SU-DHL-6 (cell line): ENCODE measurements at regions not wholly inside any gene's neighbourhood (a gene's known extent, or its start where the extent isn't known, plus 50 kb on each side); places are given as distances from the start of the nearest gene placed in this dataset.
A peak's percentile ranks its signal among the peaks of the same experiment; 100 is the strongest.

Experiments used
- H2AFZ ChIP-seq: fragments of 200-600 bp; sonication (generic); 2 replicates; pipeline ENCODE4 v1.6.1; 2014; ENCODE audit warnings: low read depth, mild to moderate bottlenecking, moderate library complexity, mixed read lengths, antibody characterized with exemption, low read length; ENCODE audit not compliant: severe bottlenecking
- H3F3A ChIP-seq: fragments of 200-600 bp; shearing (Covaris generic); 2 replicates; pipeline ENCODE4 v1.6.0; 2016; ENCODE audit warnings: antibody characterized with exemption, mild to moderate bottlenecking; ENCODE audit not compliant: insufficient read depth
- H3K27ac ChIP-seq: fragments of 200-600 bp; sonication (generic); 2 replicates; pipeline ENCODE4 v1.5.1; 2016; ENCODE audit warnings: low read depth, mild to moderate bottlenecking, low read length, moderate library complexity, mixed read lengths
- H3K27me3 ChIP-seq: fragments of 200-600 bp; sonication (generic), shearing (Covaris generic); 2 replicates; pipeline ENCODE4 v1.6.0; 2014; ENCODE audit warnings: mild to moderate bottlenecking, low read length
- H3K36me3 ChIP-seq: fragments of 200-600 bp; sonication (generic); 2 replicates; pipeline ENCODE4 v1.6.1; 2014; ENCODE audit warnings: mild to moderate bottlenecking, low read length, mixed read lengths
- H3K4me2 ChIP-seq: fragments of 300-600, 200-600 bp; shearing (Covaris generic), sonication (generic); 2 replicates; pipeline ENCODE4 v1.6.0; 2014; ENCODE audit warnings: low read length, low read depth, mild to moderate bottlenecking; ENCODE audit not compliant: poor library complexity, severe bottlenecking
- H3K4me3 ChIP-seq: fragments of 200-600 bp; sonication (generic); 2 replicates; pipeline ENCODE4 v1.5.1; 2014; ENCODE audit warnings: antibody characterized with exemption, low read length, mild to moderate bottlenecking, mixed read lengths; ENCODE audit not compliant: insufficient read depth, poor library complexity, severe bottlenecking
- H3K79me2 ChIP-seq: fragments of 200-600 bp; sonication (generic); 2 replicates; pipeline ENCODE4 v1.6.1; 2014; ENCODE audit warnings: mild to moderate bottlenecking, low read length, moderate library complexity; ENCODE audit not compliant: insufficient read depth
- H3K9ac ChIP-seq: fragments of 200-600 bp; sonication (generic); 2 replicates; pipeline ENCODE4 v1.7.0; 2014; ENCODE audit warnings: mild to moderate bottlenecking, low read length
- H3K9me2 ChIP-seq: fragments of 200-600 bp; sonication (generic); replicated peaks from 2 replicates; pipeline ENCODE4 v1.6.1; 2014; ENCODE audit warnings: low read length; ENCODE audit not compliant: insufficient read depth
- H3K9me3 ChIP-seq: fragments of 200-600 bp; sonication (generic); 2 replicates; pipeline ENCODE4 v1.6.1; 2014; ENCODE audit warnings: low read length, mixed read lengths; ENCODE audit not compliant: insufficient read depth
- H4K20me1 ChIP-seq: fragments of 200-600 bp; sonication (generic); 2 replicates; pipeline ENCODE4 v1.6.1; 2014; ENCODE audit warnings: low read depth, mild to moderate bottlenecking, antibody characterized with exemption, low read length, moderate library complexity, mixed read lengths
- CTCF ChIP-seq: fragments of 200-600 bp; sonication (generic); IDR thresholded peaks from one replicate; pipeline ENCODE4 v1.5.1; 2017; ENCODE audit warnings: antibody characterized with exemption, mild to moderate bottlenecking, low read length, moderate library complexity; ENCODE audit not compliant: insufficient read depth, poor library complexity, severe bottlenecking
- EZH2phosphoT487 ChIP-seq: fragments of 200-600 bp; sonication (generic), shearing (Covaris generic); conservative IDR thresholded peaks from 2 replicates; pipeline ENCODE4 v1.6.1; 2018; ENCODE audit warnings: mild to moderate bottlenecking, antibody characterized with exemption, low read length, moderate library complexity, mixed read lengths

GRCh38 chr10:21078410-21079329, 181.6 kb upstream of the NEBL start:
- H3K9ac ChIP-seq: no peak overlapping the region
- no peaks in the 10 kb centered on the region for H3K9me2 ChIP-seq
- no peak overlapping the region for H2AFZ ChIP-seq
- no peaks in the 10 kb centered on the region for H3K9me3 ChIP-seq
- H4K20me1 ChIP-seq: no peaks in the 10 kb centered on the region
- no peak overlapping the region for H3K4me2 ChIP-seq
- H3K4me3 ChIP-seq: no peak overlapping the region
- no peaks in the 10 kb centered on the region for H3K36me3 ChIP-seq
- H3K79me2 ChIP-seq: no peaks in the 10 kb centered on the region
- H3K27ac ChIP-seq: no peak overlapping the region
- H3F3A ChIP-seq: no peaks in the 10 kb centered on the region
- H3K27me3 ChIP-seq: no peaks in the 10 kb centered on the region
- TF ChIP-seq EZH2phosphoT487 (no peak), CTCF (peak; percentile 58)

- H3K27me3 ChIP-seq: no peaks in the 10 kb centered on the region
- H3K4me3 ChIP-seq: no peak overlapping the region
- H3K9me3 ChIP-seq: no peaks in the 10 kb centered on the region
- no peaks in the 10 kb centered on the region for H3K79me2 ChIP-seq
- H3F3A ChIP-seq: no peaks in the 10 kb centered on the region
- H3K4me2 ChIP-seq: no peak overlapping the region
- no peak overlapping the region for H2AFZ ChIP-seq
- H3K9me2 ChIP-seq: no peaks in the 10 kb centered on the region
- no peaks in the 10 kb centered on the region for H4K20me1 ChIP-seq
- no peak overlapping the region for H3K9ac ChIP-seq
- H3K27ac ChIP-seq: no peak overlapping the region
- TF ChIP-seq EZH2phosphoT487 (no peak), CTCF (no peak)
- H3K36me3 ChIP-seq: no peaks in the 10 kb centered on the region
Observed at GRCh38 chr10:21077681-21078080, 180.6 kb upstream of the NEBL start.

- Histone ChIP-seq H3K27ac (no peak overlapping the region), H3K4me2 (no peak overlapping the region), H3K79me2 (no peaks in the 10 kb centered on the region), H2AFZ (no peak overlapping the region), H3K9me2 (no peaks in the 10 kb centered on the region), H3K36me3 (no peaks in the 10 kb centered on the region), H3F3A (no peaks in the 10 kb centered on the region), H3K9ac (no peak overlapping the region), H3K9me3 (no peaks in the 10 kb centered on the region), H4K20me1 (no peaks in the 10 kb centered on the region), H3K4me3 (no peak overlapping the region), H3K27me3 (no peaks in the 10 kb centered on the region)
- TF ChIP-seq CTCF (no peak), EZH2phosphoT487 (no peak)
Observed at GRCh38 chr10:21076381-21076780, 179.3 kb upstream of the NEBL start.
